ENCODE measurements at regions not wholly inside any gene's neighbourhood (a gene's known extent, or its start where the extent isn't known, plus 50 kb on each side); places are given as distances from the start of the nearest gene placed in this dataset.

DNA sequence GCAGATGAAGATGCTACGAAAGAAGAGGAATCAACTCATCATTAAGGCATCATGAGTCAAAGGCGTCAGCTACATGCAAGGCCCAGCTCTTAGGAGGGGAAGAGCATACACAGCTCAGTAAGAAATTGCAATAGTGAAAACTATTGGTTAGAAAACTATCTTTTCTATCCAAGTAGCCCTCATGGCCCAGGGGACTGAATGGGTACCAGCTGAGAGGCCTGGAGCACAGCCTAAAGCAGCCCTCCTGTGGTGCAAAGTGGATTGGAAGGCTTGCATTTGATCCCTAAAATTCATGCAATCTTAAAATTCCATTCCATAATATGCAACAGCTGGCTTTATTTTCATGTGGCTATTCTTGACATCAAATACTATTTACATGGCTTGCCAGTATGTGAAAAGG is 251.8 kb upstream of the USP24 start:
- H3K27ac Mint-ChIP-seq, result no peak overlapping the region
- no peak overlapping the region for H3K27ac ChIP-seq (ENCODE audit: low read length)
- H3K4me3 ChIP-seq (ENCODE audit: control insufficient read depth in 1 of 2, extremely low read depth in 1 of 2, low read length in 1 of 2), result no peak overlapping the region
- no peaks in the 10 kb centered on the region for H3K4me1 Mint-ChIP-seq
- ATAC-seq (replicated peaks in 1 of 4), result no peak
- peaks cover 0 to 2% of the 10 kb centered on the region in 2 donors for H3K27me3 Mint-ChIP-seq
- no peaks in the 10 kb centered on the region for H3K9me3 ChIP-seq
- H3K27me3 ChIP-seq (replicated peaks in 1 of 2; ENCODE audit: control insufficient read depth in 2 of 2, extremely low read depth in 1 of 2, insufficient read depth in 2 of 2, low read length in 1 of 2), result no peaks in the 10 kb centered on the region
- no peaks in the 10 kb centered on the region for H3K9me3 Mint-ChIP-seq
- no peak overlapping the region for H3K4me3 Mint-ChIP-seq
- peaks cover 3% of the 10 kb centered on the region in 2 experiments for H3K4me1 ChIP-seq (ENCODE audit: control insufficient read depth in 1 of 2, extremely low read depth in 1 of 2, insufficient read depth in 2 of 2, low read length in 2 of 2)
- no peaks in the 10 kb centered on the region for H3K36me3 ChIP-seq (ENCODE audit: control insufficient read depth in 2 of 2, extremely low read depth in 1 of 2, insufficient read depth in 1 of 2, low read length in 1 of 2)
- H3K36me3 Mint-ChIP-seq, result no peaks in the 10 kb centered on the region
- ChIA-PET POLR2A (no interaction called here), CTCF (no interaction called here)
- no peak for DNase-seq
- WGBS (ENCODE audit: insufficient coverage), result no CpG with 5 or more reads among the region's 2 CpGs

- Histone ChIP-seq H3K4me1 (ENCODE audit: control insufficient read depth in 1 of 2, extremely low read depth in 1 of 2, insufficient read depth in 2 of 2, low read length in 2 of 2) (peaks cover 3% of the 10 kb centered on the region in 2 experiments), H3K27me3 (replicated peaks in 1 of 2; ENCODE audit: control insufficient read depth in 2 of 2, extremely low read depth in 1 of 2, insufficient read depth in 2 of 2, low read length in 1 of 2) (no peaks in the 10 kb centered on the region), H3K4me3 (ENCODE audit: control insufficient read depth in 1 of 2, extremely low read depth in 1 of 2, low read length in 1 of 2) (no peak overlapping the region), H3K27ac (ENCODE audit: low read length) (no peak overlapping the region), H3K9me3 (no peaks in the 10 kb centered on the region), H3K36me3 (ENCODE audit: control insufficient read depth in 2 of 2, extremely low read depth in 1 of 2, insufficient read depth in 1 of 2, low read length in 1 of 2) (no peaks in the 10 kb centered on the region)
- DNase-seq (no peak), ATAC-seq (replicated peaks in 1 of 4) (no peak)
- Mint-ChIP-seq H3K4me1 (no peaks in the 10 kb centered on the region), H3K9me3 (no peaks in the 10 kb centered on the region), H3K36me3 (no peaks in the 10 kb centered on the region), H3K27me3 (peaks cover 0 to 2% of the 10 kb centered on the region in 2 donors), H3K4me3 (no peak overlapping the region), H3K27ac (no peak overlapping the region)
- ChIA-PET CTCF (no interaction called here), POLR2A (no interaction called here)
- no CpG with 5 or more reads among the region's 1 CpG for WGBS (ENCODE audit: insufficient coverage)
Measured at GRCh38 chr1:55466373-55466772, 251.2 kb upstream of the USP24 start.

GRCh38 chr1:55464550-55464949 is 249.4 kb upstream of the USP24 start:
- H3K9me3 ChIP-seq, result no peaks in the 10 kb centered on the region
- no peak for ATAC-seq (replicated peaks in 1 of 4)
- no peak overlapping the region for H3K4me3 Mint-ChIP-seq

DNA sequence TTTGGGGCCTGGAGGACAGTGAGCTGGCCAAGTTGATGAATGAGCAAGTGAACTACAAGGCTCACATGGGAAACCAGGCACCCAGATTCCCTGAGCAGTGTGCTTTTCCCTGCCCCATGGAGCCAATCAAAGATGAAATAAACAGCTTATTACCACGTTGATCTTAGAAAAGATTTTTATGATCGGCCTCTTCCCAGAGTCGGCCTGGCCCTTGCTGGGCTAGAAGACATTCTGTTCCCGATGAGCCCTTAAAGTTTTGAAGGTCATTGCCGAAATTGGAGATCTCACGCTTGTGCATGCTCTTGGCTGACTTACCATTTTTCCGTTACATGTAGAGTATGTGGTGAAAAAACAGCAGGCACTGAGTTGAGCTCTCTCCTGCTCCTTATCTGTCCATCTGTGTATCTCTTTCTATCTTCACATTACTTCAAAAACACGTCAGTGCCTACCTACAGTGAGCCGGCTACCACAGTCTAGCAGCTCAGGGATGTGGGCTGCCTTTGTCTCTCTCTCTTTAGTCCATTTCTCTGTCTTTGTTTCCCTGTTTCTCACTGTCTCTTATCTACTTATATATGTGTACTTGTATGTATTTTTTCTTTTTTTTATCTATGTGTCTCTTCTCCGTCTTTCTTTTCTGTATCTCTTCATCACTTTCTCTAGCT is 248.8 kb upstream of the USP24 start:
- CTCF ChIA-PET, result no interaction called here

More at GRCh38 chr1:55464550-55464949, 249.4 kb upstream of the USP24 start:
- Histone ChIP-seq H3K27ac (ENCODE audit: low read length) (no peak overlapping the region), H3K4me1 (ENCODE audit: control insufficient read depth in 1 of 2, extremely low read depth in 1 of 2, insufficient read depth in 2 of 2, low read length in 2 of 2) (peaks cover 3% of the 10 kb centered on the region in 2 experiments), H3K36me3 (ENCODE audit: control insufficient read depth in 2 of 2, extremely low read depth in 1 of 2, insufficient read depth in 1 of 2, low read length in 1 of 2) (no peaks in the 10 kb centered on the region), H3K4me3 (ENCODE audit: control insufficient read depth in 1 of 2, extremely low read depth in 1 of 2, low read length in 1 of 2) (no peak overlapping the region), H3K27me3 (replicated peaks in 1 of 2; ENCODE audit: control insufficient read depth in 2 of 2, extremely low read depth in 1 of 2, insufficient read depth in 2 of 2, low read length in 1 of 2) (no peaks in the 10 kb centered on the region)
- ChIA-PET POLR2A (no interaction called here), CTCF (no interaction called here)
- peaks cover 0 to 4% of the 10 kb centered on the region in 2 donors for H3K27me3 Mint-ChIP-seq
- WGBS (ENCODE audit: insufficient coverage), result 67% methylated on average over 1 of the region's 1 CpG
- no peaks in the 10 kb centered on the region for H3K4me1 Mint-ChIP-seq
- no peak overlapping the region for H3K27ac Mint-ChIP-seq
- no peak for DNase-seq
- no peaks in the 10 kb centered on the region for H3K9me3 Mint-ChIP-seq
- H3K36me3 Mint-ChIP-seq, result no peaks in the 10 kb centered on the region

GRCh38 chr1:55457874-55458273 is 242.7 kb upstream of the USP24 start:
- DNase-seq (no peak), ATAC-seq (replicated peaks in 1 of 4) (no peak)
- no CpG with 5 or more reads among the region's 2 CpGs for WGBS (ENCODE audit: insufficient coverage)
- H3K36me3 Mint-ChIP-seq, result no peaks in the 10 kb centered on the region
- H3K4me1 ChIP-seq (ENCODE audit: control insufficient read depth in 1 of 2, extremely low read depth in 1 of 2, insufficient read depth in 2 of 2, low read length in 2 of 2), result no peaks in the 10 kb centered on the region
- H3K4me3 ChIP-seq (ENCODE audit: control insufficient read depth in 1 of 2, extremely low read depth in 1 of 2, low read length in 1 of 2), result no peak overlapping the region
- H3K9me3 ChIP-seq, result peaks cover 2% of the 10 kb centered on the region
- no peaks in the 10 kb centered on the region for H3K27me3 ChIP-seq (replicated peaks in 1 of 2; ENCODE audit: control insufficient read depth in 2 of 2, extremely low read depth in 1 of 2, insufficient read depth in 2 of 2, low read length in 1 of 2)
- POLR2A ChIA-PET, result no interaction called here
- no peak overlapping the region for H3K4me3 Mint-ChIP-seq
- no peak overlapping the region for H3K27ac ChIP-seq (ENCODE audit: low read length)
- H3K4me1 Mint-ChIP-seq, result no peaks in the 10 kb centered on the region
- H3K27me3 Mint-ChIP-seq, result peaks cover 2 to 6% of the 10 kb centered on the region in 2 donors
- CTCF ChIA-PET, result no interaction called here
- no peaks in the 10 kb centered on the region for H3K36me3 ChIP-seq (ENCODE audit: control insufficient read depth in 2 of 2, extremely low read depth in 1 of 2, insufficient read depth in 1 of 2, low read length in 1 of 2)
- no peak overlapping the region for H3K27ac Mint-ChIP-seq
- peaks cover 0 to 12% (median 9%) of the 10 kb centered on the region in 3 donors for H3K9me3 Mint-ChIP-seq

More for the DNA sequence above, 248.8 kb upstream of the USP24 start:
- Mint-ChIP-seq H3K27me3 (peaks cover 0 to 4% of the 10 kb centered on the region in 2 donors), H3K4me3 (no peak overlapping the region), H3K36me3 (no peaks in the 10 kb centered on the region), H3K9me3 (no peaks in the 10 kb centered on the region), H3K27ac (no peak overlapping the region), H3K4me1 (no peaks in the 10 kb centered on the region)
- Histone ChIP-seq H3K36me3 (ENCODE audit: control insufficient read depth in 2 of 2, extremely low read depth in 1 of 2, insufficient read depth in 1 of 2, low read length in 1 of 2) (no peaks in the 10 kb centered on the region), H3K27ac (ENCODE audit: low read length) (no peak overlapping the region), H3K9me3 (no peaks in the 10 kb centered on the region), H3K27me3 (replicated peaks in 1 of 2; ENCODE audit: control insufficient read depth in 2 of 2, extremely low read depth in 1 of 2, insufficient read depth in 2 of 2, low read length in 1 of 2) (no peaks in the 10 kb centered on the region), H3K4me1 (ENCODE audit: control insufficient read depth in 1 of 2, extremely low read depth in 1 of 2, insufficient read depth in 2 of 2, low read length in 2 of 2) (peaks cover 3% of the 10 kb centered on the region in 2 experiments), H3K4me3 (ENCODE audit: control insufficient read depth in 1 of 2, extremely low read depth in 1 of 2, low read length in 1 of 2) (no peak overlapping the region)
- WGBS (ENCODE audit: insufficient coverage), result 47% methylated on average over 6 of the region's 10 CpGs
- POLR2A ChIA-PET, result no interaction called here
- ATAC-seq (replicated peaks in 1 of 4), result no peak
- DNase-seq, result no peak

GRCh38 chr1:55456971-55457370 is 241.8 kb upstream of the USP24 start:
- Mint-ChIP-seq H3K36me3 (no peaks in the 10 kb centered on the region), H3K4me1 (no peaks in the 10 kb centered on the region), H3K9me3 (peaks cover 0 to 12% (median 9%) of the 10 kb centered on the region in 3 donors), H3K4me3 (no peak overlapping the region), H3K27me3 (peaks cover 3 to 10% of the 10 kb centered on the region in 2 donors), H3K27ac (no peak overlapping the region)
- H3K27ac ChIP-seq (ENCODE audit: low read length), result no peak overlapping the region
- POLR2A ChIA-PET, result no interaction called here
- H3K4me3 ChIP-seq (ENCODE audit: control insufficient read depth in 1 of 2, extremely low read depth in 1 of 2, low read length in 1 of 2), result no peak overlapping the region
- 83% methylated on average over 1 of the region's 1 CpG for WGBS (ENCODE audit: insufficient coverage)
- H3K36me3 ChIP-seq (ENCODE audit: control insufficient read depth in 2 of 2, extremely low read depth in 1 of 2, insufficient read depth in 1 of 2, low read length in 1 of 2), result no peaks in the 10 kb centered on the region
- no peaks in the 10 kb centered on the region for H3K27me3 ChIP-seq (replicated peaks in 1 of 2; ENCODE audit: control insufficient read depth in 2 of 2, extremely low read depth in 1 of 2, insufficient read depth in 2 of 2, low read length in 1 of 2)
- H3K4me1 ChIP-seq (ENCODE audit: control insufficient read depth in 1 of 2, extremely low read depth in 1 of 2, insufficient read depth in 2 of 2, low read length in 2 of 2), result no peaks in the 10 kb centered on the region
- H3K9me3 ChIP-seq, result peaks cover 2% of the 10 kb centered on the region
- ATAC-seq (replicated peaks in 1 of 4) (no peak), DNase-seq (no peak)
- CTCF ChIA-PET, result no interaction called here

- POLR2A ChIA-PET, result no interaction called here
- Histone ChIP-seq H3K9me3 (no peaks in the 10 kb centered on the region), H3K27me3 (replicated peaks in 1 of 2; ENCODE audit: control insufficient read depth in 2 of 2, extremely low read depth in 1 of 2, insufficient read depth in 2 of 2, low read length in 1 of 2) (peaks cover 0 to 2% of the 10 kb centered on the region in 2 experiments), H3K4me1 (ENCODE audit: control insufficient read depth in 1 of 2, extremely low read depth in 1 of 2, insufficient read depth in 2 of 2, low read length in 2 of 2) (no peaks in the 10 kb centered on the region), H3K4me3 (ENCODE audit: control insufficient read depth in 1 of 2, extremely low read depth in 1 of 2, low read length in 1 of 2) (no peak overlapping the region), H3K36me3 (ENCODE audit: control insufficient read depth in 2 of 2, extremely low read depth in 1 of 2, insufficient read depth in 1 of 2, low read length in 1 of 2) (no peaks in the 10 kb centered on the region), H3K27ac (ENCODE audit: low read length) (no peak overlapping the region)
- Mint-ChIP-seq H3K27ac (no peak overlapping the region), H3K4me3 (no peak overlapping the region), H3K9me3 (no peaks in the 10 kb centered on the region), H3K36me3 (no peaks in the 10 kb centered on the region), H3K27me3 (peaks cover 4 to 19% of the 10 kb centered on the region in 2 donors), H3K4me1 (no peaks in the 10 kb centered on the region)
- ATAC-seq (replicated peaks in 1 of 4) (no peak), DNase-seq (no peak)
- CTCF ChIA-PET, result interaction anchor here in 1 of 2 donors (0.5 kb wide), 1 partner anchor 26 kb away, joined by 3 read pairs; no protein-coding TSS in a partner anchor
Measured at GRCh38 chr1:55448261-55448660, 233.1 kb upstream of the USP24 start.
